WTC11 (cell line): ENCODE measurements at regions not wholly inside any gene's neighbourhood (a gene's known extent, or its start where the extent isn't known, plus 50 kb on each side); places are given as distances from the start of the nearest gene placed in this dataset.

Experiments
- ATAC-seq: fragments of 200-7000 bp; cut with Tn5 transposase; 2 replicates; pipeline ENCODE4 v1.10.0; 2021; ENCODE audit warnings: mild to moderate bottlenecking, moderate library complexity
- CTCF ChIA-PET: fragments of 300-600 bp; sonication (Branson Sonifier 250); formaldehyde crosslinking; loops from one replicate; lab custom pipeline; 2021; ENCODE audit warnings: antibody characterized with exemption; lab: Charles Lee
- POLR2A ChIA-PET: fragments of 350-600 bp; sonication (Branson Sonifier 250); formaldehyde crosslinking; loops from one replicate; lab custom pipeline; 2021; ENCODE audit warnings: antibody characterized with exemption; lab: Charles Lee
- DNase-seq: peaks from one replicate; pipeline ENCODE4 v3.0.0; 2021; ENCODE audit warnings: low spot score
- H3K27ac Mint-ChIP-seq: 2 replicates; pipeline ENCODE4 v1.8.0; 2021; ENCODE audit warnings: mixed read lengths
- H3K27me3 Mint-ChIP-seq: 2 replicates; pipeline ENCODE4 v1.8.0; 2021; ENCODE audit warnings: low read depth, mild to moderate bottlenecking, moderate library complexity, mixed read lengths
- H3K36me3 Mint-ChIP-seq: 2 replicates; pipeline ENCODE4 v1.8.0; 2021; ENCODE audit warnings: mixed read lengths
- H3K4me1 Mint-ChIP-seq: 2 replicates; pipeline ENCODE4 v1.8.0; 2022; ENCODE audit warnings: mixed read lengths
- H3K4me3 Mint-ChIP-seq: 2 replicates; pipeline ENCODE4 v1.8.0; 2021; ENCODE audit warnings: mild to moderate bottlenecking, moderate library complexity, mixed read lengths
- H3K9me3 Mint-ChIP-seq: 2 replicates; pipeline ENCODE4 v1.8.0; 2021; ENCODE audit warnings: mixed read lengths
- CBFB ChIP-seq: sonication (generic); formaldehyde crosslinking; IDR thresholded peaks from 2 replicates; pipeline ENCODE4 v1.8.1; 2022; ENCODE audit warnings: mild to moderate bottlenecking, low read depth, missing genetic modification reagents
- ETV6 ChIP-seq: sonication (generic); formaldehyde crosslinking; IDR thresholded peaks from 2 replicates; pipeline ENCODE4 v1.8.1; 2022; ENCODE audit warnings: mild to moderate bottlenecking, missing genetic modification reagents
- FOXJ3 ChIP-seq: sonication (generic); formaldehyde crosslinking; IDR thresholded peaks from 2 replicates; pipeline ENCODE4 v1.9.0; 2021; ENCODE audit warnings: missing genetic modification reagents, mild to moderate bottlenecking, borderline replicate concordance
- KAT7 ChIP-seq: sonication (generic); formaldehyde crosslinking; IDR thresholded peaks from 2 replicates; pipeline ENCODE4 v1.8.1; 2023; ENCODE audit warnings: missing genetic modification reagents, mild to moderate bottlenecking, borderline replicate concordance
- NFATC4 ChIP-seq: fragments of 250-450 bp; sonication (Bioruptor Pico); IDR thresholded peaks from 2 replicates; pipeline ENCODE4 v1.9.0; 2021; ENCODE audit warnings: mild to moderate bottlenecking
- NR1H2 ChIP-seq: sonication (generic); formaldehyde crosslinking; IDR thresholded peaks from 2 replicates; pipeline ENCODE4 v1.9.0; 2021; ENCODE audit warnings: mild to moderate bottlenecking, moderate library complexity, missing genetic modification reagents
- PRRX2 ChIP-seq: fragments of 250-450 bp; sonication (Bioruptor Pico); IDR thresholded peaks from 2 replicates; pipeline ENCODE4 v1.8.0; 2021; ENCODE audit warnings: mild to moderate bottlenecking
- RELA ChIP-seq: sonication (generic); formaldehyde crosslinking; IDR thresholded peaks from 2 replicates; pipeline ENCODE4 v1.8.1; 2022; ENCODE audit warnings: missing genetic modification reagents, mild to moderate bottlenecking, borderline replicate concordance
- SMAD3 ChIP-seq: sonication (generic); formaldehyde crosslinking; IDR thresholded peaks from 2 replicates; pipeline ENCODE4 v1.8.0; 2022; ENCODE audit warnings: missing genetic modification reagents, mild to moderate bottlenecking, borderline replicate concordance
- TCF7 ChIP-seq: sonication (generic); formaldehyde crosslinking; IDR thresholded peaks from 2 replicates; pipeline ENCODE4 v1.8.0; 2022; ENCODE audit warnings: mild to moderate bottlenecking, low read depth, missing genetic modification reagents, moderate library complexity
- TEAD1 ChIP-seq: sonication (generic); formaldehyde crosslinking; IDR thresholded peaks from 2 replicates; pipeline ENCODE4 v1.8.0; 2022; ENCODE audit warnings: mild to moderate bottlenecking, missing genetic modification reagents
- TEAD4 ChIP-seq: sonication (generic); formaldehyde crosslinking; IDR thresholded peaks from 2 replicates; pipeline ENCODE4 v1.8.0; 2022; ENCODE audit warnings: mild to moderate bottlenecking, missing genetic modification reagents
- TP53 ChIP-seq: sonication (generic); formaldehyde crosslinking; IDR thresholded peaks from 2 replicates; pipeline ENCODE4 v1.8.1; 2023; ENCODE audit warnings: mild to moderate bottlenecking, missing genetic modification reagents
- ZNF138 ChIP-seq: sonication (generic); formaldehyde crosslinking; conservative IDR thresholded peaks from 2 replicates; pipeline ENCODE4 v1.8.1; 2022; ENCODE audit warnings: mild to moderate bottlenecking, moderate library complexity, missing genetic modification reagents
- ZNF423 ChIP-seq: fragments of 250-450 bp; sonication (Bioruptor Pico); IDR thresholded peaks from 2 replicates; pipeline ENCODE4 v2.1.2; 2022; ENCODE audit warnings: mild to moderate bottlenecking, moderate library complexity
- TF ChIP-seq, protein P1 (sequence below): sonication (generic); formaldehyde crosslinking; IDR thresholded peaks from 2 replicates; pipeline ENCODE4 v1.8.0; 2022; ENCODE audit warnings: mild to moderate bottlenecking, missing genetic modification reagents
- TF ChIP-seq, protein P2 (sequence below): sonication (generic); formaldehyde crosslinking; IDR thresholded peaks from 2 replicates; pipeline ENCODE4 v1.8.1; 2023; ENCODE audit warnings: mild to moderate bottlenecking, missing genetic modification reagents, moderate library complexity
- TF ChIP-seq, protein P3 (sequence below): sonication (generic); formaldehyde crosslinking; conservative IDR thresholded peaks from 2 replicates; pipeline ENCODE4 v1.8.1; 2023; ENCODE audit warnings: mild to moderate bottlenecking, low read depth, missing genetic modification reagents, moderate library complexity
- TF ChIP-seq, protein P4 (sequence below): sonication (generic); formaldehyde crosslinking; IDR thresholded peaks from 2 replicates; pipeline ENCODE4 v1.8.1; 2022; ENCODE audit warnings: mild to moderate bottlenecking, moderate library complexity, missing genetic modification reagents
- TF ChIP-seq, protein P5 (sequence below): fragments of 200-600 bp; IDR thresholded peaks from 2 replicates; pipeline ENCODE4 v1.8.0; 2022; ENCODE audit warnings: antibody characterized with exemption
- TF ChIP-seq, protein P6 (sequence below): sonication (generic); formaldehyde crosslinking; IDR thresholded peaks from 2 replicates; pipeline ENCODE4 v1.8.1; 2023; ENCODE audit warnings: mild to moderate bottlenecking, missing genetic modification reagents, moderate library complexity
- TF ChIP-seq, protein P7 (sequence below): sonication (generic); formaldehyde crosslinking; IDR thresholded peaks from 2 replicates; pipeline ENCODE4 v1.8.1; 2023; ENCODE audit warnings: mild to moderate bottlenecking, missing genetic modification reagents
- TF ChIP-seq, protein P8 (sequence below): fragments of 250-450 bp; sonication (Bioruptor Pico); IDR thresholded peaks from 2 replicates; pipeline ENCODE4 v1.9.0; 2021; ENCODE audit warnings: moderate library complexity, mild to moderate bottlenecking, inconsistent platforms, borderline replicate concordance

DNA sequence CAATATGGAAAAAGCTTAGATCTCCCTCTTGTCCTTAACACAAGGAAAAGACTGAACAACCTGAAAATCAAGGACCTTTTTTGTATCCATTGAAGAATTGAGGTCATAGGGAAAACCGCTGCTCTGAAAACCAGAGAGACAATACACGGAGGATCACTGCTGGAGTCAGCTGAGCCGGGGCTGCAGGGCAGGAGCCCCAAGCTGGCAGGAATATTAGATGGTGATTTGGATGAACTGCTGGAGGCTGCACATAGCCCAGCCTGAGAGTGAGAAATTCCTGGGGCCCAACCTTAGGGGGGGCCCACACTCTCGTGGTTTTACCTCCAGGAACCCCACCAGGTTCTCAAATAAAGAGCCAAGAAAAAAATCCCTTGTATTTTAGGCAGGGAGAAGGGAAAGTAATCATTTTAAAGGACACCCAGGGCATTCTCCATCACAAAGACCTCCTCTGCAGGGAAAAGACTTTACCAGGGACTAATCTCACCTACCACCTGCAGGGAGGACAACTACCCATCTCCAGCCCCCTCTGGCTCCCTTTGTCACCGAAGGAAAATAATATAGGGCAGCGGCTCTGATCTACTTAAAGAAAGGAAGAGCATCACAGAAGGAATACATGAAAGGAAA, 55.4 kb upstream of the RNF32 start:
- CTCF ChIA-PET: interaction anchor here (0.8 kb wide), 1 partner anchor 34 kb away, joined by 3 read pairs; no protein-coding TSS in a partner anchor
- peak overlapping the region; percentile 20 for H3K4me3 Mint-ChIP-seq
- ATAC-seq: peak; percentile 94
- H3K4me1 Mint-ChIP-seq: peaks cover 44% of the 10 kb centered on the region
- TF ChIP-seq, protein P1, sequence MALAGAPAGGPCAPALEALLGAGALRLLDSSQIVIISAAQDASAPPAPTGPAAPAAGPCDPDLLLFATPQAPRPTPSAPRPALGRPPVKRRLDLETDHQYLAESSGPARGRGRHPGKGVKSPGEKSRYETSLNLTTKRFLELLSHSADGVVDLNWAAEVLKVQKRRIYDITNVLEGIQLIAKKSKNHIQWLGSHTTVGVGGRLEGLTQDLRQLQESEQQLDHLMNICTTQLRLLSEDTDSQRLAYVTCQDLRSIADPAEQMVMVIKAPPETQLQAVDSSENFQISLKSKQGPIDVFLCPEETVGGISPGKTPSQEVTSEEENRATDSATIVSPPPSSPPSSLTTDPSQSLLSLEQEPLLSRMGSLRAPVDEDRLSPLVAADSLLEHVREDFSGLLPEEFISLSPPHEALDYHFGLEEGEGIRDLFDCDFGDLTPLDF (CRISPR knock-in tag): no peak
- TF ChIP-seq NR1H2 (CRISPR knock-in tag) (no peak), ETV6 (CRISPR knock-in tag) (no peak), TEAD4 (no peak), FOXJ3 (CRISPR knock-in tag) (no peak), PRRX2 (CRISPR knock-in tag) (no peak), ZNF138 (CRISPR knock-in tag) (no peak), KAT7 (no peak), TCF7 (no peak), ZNF423 (CRISPR knock-in tag) (peak; percentile 88)
- TF ChIP-seq, protein P2, sequence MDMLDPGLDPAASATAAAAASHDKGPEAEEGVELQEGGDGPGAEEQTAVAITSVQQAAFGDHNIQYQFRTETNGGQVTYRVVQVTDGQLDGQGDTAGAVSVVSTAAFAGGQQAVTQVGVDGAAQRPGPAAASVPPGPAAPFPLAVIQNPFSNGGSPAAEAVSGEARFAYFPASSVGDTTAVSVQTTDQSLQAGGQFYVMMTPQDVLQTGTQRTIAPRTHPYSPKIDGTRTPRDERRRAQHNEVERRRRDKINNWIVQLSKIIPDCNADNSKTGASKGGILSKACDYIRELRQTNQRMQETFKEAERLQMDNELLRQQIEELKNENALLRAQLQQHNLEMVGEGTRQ (CRISPR knock-in tag): 0 out of 2 replicates have a peak, but pooled peaks have one; percentile 7
- H3K27ac Mint-ChIP-seq: peak overlapping the region; percentile 35
- H3K9me3 Mint-ChIP-seq: peaks cover 17% of the 10 kb centered on the region
- peaks cover 43% of the 10 kb centered on the region for H3K27me3 Mint-ChIP-seq
- no peak for DNase-seq
- peaks cover 16% of the 10 kb centered on the region for H3K36me3 Mint-ChIP-seq
- POLR2A ChIA-PET: no interaction called here

DNA sequence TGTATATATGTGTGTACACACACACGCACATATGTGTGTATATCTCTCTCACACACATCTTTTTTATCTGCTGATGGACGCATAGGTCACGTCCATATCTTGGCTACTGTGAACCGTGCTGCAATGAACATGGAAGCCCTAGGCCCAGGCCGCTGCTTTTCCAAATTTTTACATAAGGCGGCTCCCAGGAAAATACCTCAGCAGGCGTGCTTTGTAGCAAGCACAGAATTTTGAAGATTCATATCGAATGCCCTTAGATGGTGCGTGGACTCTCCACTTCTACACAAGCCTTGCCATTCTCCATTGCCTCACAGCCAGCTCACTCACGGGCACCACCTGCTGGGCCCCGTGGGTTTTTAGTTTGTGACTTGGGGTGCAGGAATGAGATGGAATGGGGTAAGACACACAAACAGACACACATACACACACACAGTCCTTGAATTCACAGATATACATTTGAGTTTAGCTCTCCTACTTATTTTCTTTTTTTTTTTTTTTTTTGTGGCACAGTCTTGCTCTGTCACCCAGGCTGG, 57.9 kb upstream of the RNF32 start:
- DNase-seq (no peak), ATAC-seq (no peak)
- Mint-ChIP-seq H3K27me3 (peaks cover 37% of the 10 kb centered on the region), H3K4me3 (no peak overlapping the region), H3K27ac (no peak overlapping the region), H3K36me3 (peaks cover 16% of the 10 kb centered on the region), H3K9me3 (peaks cover 13% of the 10 kb centered on the region), H3K4me1 (peaks cover 59% of the 10 kb centered on the region)
- TF ChIP-seq TEAD1 (no peak), ZNF138 (CRISPR knock-in tag) (no peak), CBFB (no peak), SMAD3 (CRISPR knock-in tag) (no peak), TP53 (CRISPR knock-in tag) (no peak), RELA (CRISPR knock-in tag) (no peak), NFATC4 (CRISPR knock-in tag) (no peak)
- TF ChIP-seq, protein P3, sequence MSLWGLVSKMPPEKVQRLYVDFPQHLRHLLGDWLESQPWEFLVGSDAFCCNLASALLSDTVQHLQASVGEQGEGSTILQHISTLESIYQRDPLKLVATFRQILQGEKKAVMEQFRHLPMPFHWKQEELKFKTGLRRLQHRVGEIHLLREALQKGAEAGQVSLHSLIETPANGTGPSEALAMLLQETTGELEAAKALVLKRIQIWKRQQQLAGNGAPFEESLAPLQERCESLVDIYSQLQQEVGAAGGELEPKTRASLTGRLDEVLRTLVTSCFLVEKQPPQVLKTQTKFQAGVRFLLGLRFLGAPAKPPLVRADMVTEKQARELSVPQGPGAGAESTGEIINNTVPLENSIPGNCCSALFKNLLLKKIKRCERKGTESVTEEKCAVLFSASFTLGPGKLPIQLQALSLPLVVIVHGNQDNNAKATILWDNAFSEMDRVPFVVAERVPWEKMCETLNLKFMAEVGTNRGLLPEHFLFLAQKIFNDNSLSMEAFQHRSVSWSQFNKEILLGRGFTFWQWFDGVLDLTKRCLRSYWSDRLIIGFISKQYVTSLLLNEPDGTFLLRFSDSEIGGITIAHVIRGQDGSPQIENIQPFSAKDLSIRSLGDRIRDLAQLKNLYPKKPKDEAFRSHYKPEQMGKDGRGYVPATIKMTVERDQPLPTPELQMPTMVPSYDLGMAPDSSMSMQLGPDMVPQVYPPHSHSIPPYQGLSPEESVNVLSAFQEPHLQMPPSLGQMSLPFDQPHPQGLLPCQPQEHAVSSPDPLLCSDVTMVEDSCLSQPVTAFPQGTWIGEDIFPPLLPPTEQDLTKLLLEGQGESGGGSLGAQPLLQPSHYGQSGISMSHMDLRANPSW (CRISPR knock-in tag): no peak
- TF ChIP-seq, protein P4, sequence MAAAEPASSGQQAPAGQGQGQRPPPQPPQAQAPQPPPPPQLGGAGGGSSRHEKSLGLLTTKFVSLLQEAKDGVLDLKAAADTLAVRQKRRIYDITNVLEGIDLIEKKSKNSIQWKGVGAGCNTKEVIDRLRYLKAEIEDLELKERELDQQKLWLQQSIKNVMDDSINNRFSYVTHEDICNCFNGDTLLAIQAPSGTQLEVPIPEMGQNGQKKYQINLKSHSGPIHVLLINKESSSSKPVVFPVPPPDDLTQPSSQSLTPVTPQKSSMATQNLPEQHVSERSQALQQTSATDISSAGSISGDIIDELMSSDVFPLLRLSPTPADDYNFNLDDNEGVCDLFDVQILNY (CRISPR knock-in tag): no peak
- TF ChIP-seq, protein P5, sequence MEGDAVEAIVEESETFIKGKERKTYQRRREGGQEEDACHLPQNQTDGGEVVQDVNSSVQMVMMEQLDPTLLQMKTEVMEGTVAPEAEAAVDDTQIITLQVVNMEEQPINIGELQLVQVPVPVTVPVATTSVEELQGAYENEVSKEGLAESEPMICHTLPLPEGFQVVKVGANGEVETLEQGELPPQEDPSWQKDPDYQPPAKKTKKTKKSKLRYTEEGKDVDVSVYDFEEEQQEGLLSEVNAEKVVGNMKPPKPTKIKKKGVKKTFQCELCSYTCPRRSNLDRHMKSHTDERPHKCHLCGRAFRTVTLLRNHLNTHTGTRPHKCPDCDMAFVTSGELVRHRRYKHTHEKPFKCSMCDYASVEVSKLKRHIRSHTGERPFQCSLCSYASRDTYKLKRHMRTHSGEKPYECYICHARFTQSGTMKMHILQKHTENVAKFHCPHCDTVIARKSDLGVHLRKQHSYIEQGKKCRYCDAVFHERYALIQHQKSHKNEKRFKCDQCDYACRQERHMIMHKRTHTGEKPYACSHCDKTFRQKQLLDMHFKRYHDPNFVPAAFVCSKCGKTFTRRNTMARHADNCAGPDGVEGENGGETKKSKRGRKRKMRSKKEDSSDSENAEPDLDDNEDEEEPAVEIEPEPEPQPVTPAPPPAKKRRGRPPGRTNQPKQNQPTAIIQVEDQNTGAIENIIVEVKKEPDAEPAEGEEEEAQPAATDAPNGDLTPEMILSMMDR: no peak
- TF ChIP-seq, protein P6, sequence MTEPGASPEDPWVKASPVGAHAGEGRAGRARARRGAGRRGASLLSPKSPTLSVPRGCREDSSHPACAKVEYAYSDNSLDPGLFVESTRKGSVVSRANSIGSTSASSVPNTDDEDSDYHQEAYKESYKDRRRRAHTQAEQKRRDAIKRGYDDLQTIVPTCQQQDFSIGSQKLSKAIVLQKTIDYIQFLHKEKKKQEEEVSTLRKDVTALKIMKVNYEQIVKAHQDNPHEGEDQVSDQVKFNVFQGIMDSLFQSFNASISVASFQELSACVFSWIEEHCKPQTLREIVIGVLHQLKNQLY (CRISPR knock-in tag): no peak
- TF ChIP-seq, protein P7, sequence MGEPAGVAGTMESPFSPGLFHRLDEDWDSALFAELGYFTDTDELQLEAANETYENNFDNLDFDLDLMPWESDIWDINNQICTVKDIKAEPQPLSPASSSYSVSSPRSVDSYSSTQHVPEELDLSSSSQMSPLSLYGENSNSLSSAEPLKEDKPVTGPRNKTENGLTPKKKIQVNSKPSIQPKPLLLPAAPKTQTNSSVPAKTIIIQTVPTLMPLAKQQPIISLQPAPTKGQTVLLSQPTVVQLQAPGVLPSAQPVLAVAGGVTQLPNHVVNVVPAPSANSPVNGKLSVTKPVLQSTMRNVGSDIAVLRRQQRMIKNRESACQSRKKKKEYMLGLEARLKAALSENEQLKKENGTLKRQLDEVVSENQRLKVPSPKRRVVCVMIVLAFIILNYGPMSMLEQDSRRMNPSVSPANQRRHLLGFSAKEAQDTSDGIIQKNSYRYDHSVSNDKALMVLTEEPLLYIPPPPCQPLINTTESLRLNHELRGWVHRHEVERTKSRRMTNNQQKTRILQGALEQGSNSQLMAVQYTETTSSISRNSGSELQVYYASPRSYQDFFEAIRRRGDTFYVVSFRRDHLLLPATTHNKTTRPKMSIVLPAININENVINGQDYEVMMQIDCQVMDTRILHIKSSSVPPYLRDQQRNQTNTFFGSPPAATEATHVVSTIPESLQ: no peak
- TF ChIP-seq, protein P8, sequence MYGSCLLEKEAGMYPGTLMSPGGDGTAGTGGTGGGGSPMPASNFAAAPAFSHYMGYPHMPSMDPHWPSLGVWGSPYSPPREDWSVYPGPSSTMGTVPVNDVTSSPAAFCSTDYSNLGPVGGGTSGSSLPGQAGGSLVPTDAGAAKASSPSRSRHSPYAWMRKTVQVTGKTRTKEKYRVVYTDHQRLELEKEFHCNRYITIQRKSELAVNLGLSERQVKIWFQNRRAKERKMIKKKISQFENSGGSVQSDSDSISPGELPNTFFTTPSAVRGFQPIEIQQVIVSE (CRISPR knock-in tag): no peak
- POLR2A ChIA-PET: no interaction called here
- CTCF ChIA-PET: interaction anchor here (0.7 kb wide), 1 partner anchor 67 kb away, joined by 4 read pairs; no protein-coding TSS in a partner anchor
